ENCODE measurements at regions not wholly inside any gene's neighbourhood (a gene's known extent, or its start where the extent isn't known, plus 50 kb on each side); places are given as distances from the start of the nearest gene placed in this dataset.

DNA sequence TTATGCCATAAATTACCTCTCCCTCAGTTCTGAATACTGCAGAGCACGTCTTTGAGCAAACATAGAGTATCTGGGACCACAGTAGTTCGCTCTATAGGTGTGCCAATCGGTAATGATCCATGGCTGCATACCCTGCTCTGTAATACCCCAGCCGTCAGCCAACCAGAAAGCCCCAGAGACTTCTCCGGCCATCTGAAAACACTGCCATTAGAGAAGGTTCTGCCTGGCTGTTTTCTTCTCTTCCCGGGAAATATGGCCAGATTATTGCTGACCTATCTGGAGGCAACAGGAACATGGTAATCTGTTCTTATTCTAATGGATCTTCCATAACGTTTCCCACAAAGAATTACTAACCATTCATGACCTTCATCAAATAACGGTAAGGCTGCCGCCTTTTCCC is 139.9 kb downstream of the RPS12 start:
- Histone ChIP-seq H3K27me3 (replicated peaks in 1 of 4; ENCODE audit: control extremely low read depth in 1 of 4, control insufficient read depth in 3 of 4, insufficient read depth in 4 of 4, low read length in 3 of 4) (peaks cover 0 to 15% (median 0%) of the 10 kb centered on the region in 4 experiments), H3K4me3 (ENCODE audit: control extremely low read depth in 1 of 5, extremely low read depth in 1 of 5, insufficient read depth in 1 of 5, low read depth in 2 of 5, low read length in 4 of 5) (no peak overlapping the region), H3K9me3 (ENCODE audit: control extremely low read depth in 1 of 3, control insufficient read depth in 2 of 3, insufficient read depth in 1 of 3, low read length in 2 of 3) (no peaks in the 10 kb centered on the region), H3K9ac (ENCODE audit: low read length) (no peak overlapping the region), H3K4me1 (ENCODE audit: control insufficient read depth in 2 of 2, insufficient read depth in 2 of 2, low read length in 2 of 2) (no peaks in the 10 kb centered on the region), H3K4me2 (replicated peaks; ENCODE audit: low read depth, low read length, poor library complexity, severe bottlenecking) (no peak overlapping the region), H4K20me1 (ENCODE audit: control insufficient read depth, insufficient read depth, low read length, poor library complexity, severe bottlenecking) (no peaks in the 10 kb centered on the region), H2AFZ (ENCODE audit: insufficient read depth, low read depth, low read length, poor library complexity, severe bottlenecking) (no peak overlapping the region), H3K27ac (ENCODE audit: low read length in 2 of 2) (no peak overlapping the region), H3K79me2 (ENCODE audit: control insufficient read depth, insufficient read depth, low read length) (no peaks in the 10 kb centered on the region), H3K36me3 (replicated peaks in 1 of 2; ENCODE audit: control extremely low read depth in 1 of 2, control insufficient read depth in 1 of 2, extremely low read depth in 1 of 2, insufficient read depth in 2 of 2, low read length in 1 of 2) (no peaks in the 10 kb centered on the region)
- H3K9me3 Mint-ChIP-seq (ENCODE audit: insufficient read depth), result no peaks in the 10 kb centered on the region
- ChIA-PET CTCF (no interaction called here), POLR2A (no interaction called here)
- WGBS (ENCODE audit: insufficient coverage), result 78% methylated on average over 6 of the region's 9 CpGs
- TF ChIP-seq, protein P1, sequence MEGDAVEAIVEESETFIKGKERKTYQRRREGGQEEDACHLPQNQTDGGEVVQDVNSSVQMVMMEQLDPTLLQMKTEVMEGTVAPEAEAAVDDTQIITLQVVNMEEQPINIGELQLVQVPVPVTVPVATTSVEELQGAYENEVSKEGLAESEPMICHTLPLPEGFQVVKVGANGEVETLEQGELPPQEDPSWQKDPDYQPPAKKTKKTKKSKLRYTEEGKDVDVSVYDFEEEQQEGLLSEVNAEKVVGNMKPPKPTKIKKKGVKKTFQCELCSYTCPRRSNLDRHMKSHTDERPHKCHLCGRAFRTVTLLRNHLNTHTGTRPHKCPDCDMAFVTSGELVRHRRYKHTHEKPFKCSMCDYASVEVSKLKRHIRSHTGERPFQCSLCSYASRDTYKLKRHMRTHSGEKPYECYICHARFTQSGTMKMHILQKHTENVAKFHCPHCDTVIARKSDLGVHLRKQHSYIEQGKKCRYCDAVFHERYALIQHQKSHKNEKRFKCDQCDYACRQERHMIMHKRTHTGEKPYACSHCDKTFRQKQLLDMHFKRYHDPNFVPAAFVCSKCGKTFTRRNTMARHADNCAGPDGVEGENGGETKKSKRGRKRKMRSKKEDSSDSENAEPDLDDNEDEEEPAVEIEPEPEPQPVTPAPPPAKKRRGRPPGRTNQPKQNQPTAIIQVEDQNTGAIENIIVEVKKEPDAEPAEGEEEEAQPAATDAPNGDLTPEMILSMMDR (IDR thresholded peaks at IDR 0.05), result no peak
- no peak for TF ChIP-seq EZH2 (IDR thresholded peaks at IDR 0.05; ENCODE audit: borderline replicate concordance, insufficient read depth, low read depth, low read length, poor library complexity, severe bottlenecking)
- H3K4me1 Mint-ChIP-seq, result no peaks in the 10 kb centered on the region
- H3K4me3 Mint-ChIP-seq, result no peak overlapping the region
- no peak for DNase-seq
- no peak overlapping the region for H3K27ac Mint-ChIP-seq
- ATAC-seq (ENCODE audit: low read depth), result no peak
- peaks cover 42% of the 10 kb centered on the region for H3K27me3 Mint-ChIP-seq
- intact Hi-C loops (cut with micrococcal nuclease), result no loop called here

- no peak overlapping the region for H3K4me2 ChIP-seq (replicated peaks; ENCODE audit: low read depth, low read length, poor library complexity, severe bottlenecking)
- no peak for ATAC-seq (ENCODE audit: low read depth)
- H3K36me3 ChIP-seq (replicated peaks in 1 of 2; ENCODE audit: control extremely low read depth in 1 of 2, control insufficient read depth in 1 of 2, extremely low read depth in 1 of 2, insufficient read depth in 2 of 2, low read length in 1 of 2), result no peaks in the 10 kb centered on the region
- no peak for DNase-seq
- Mint-ChIP-seq H3K4me3 (no peak overlapping the region), H3K4me1 (no peaks in the 10 kb centered on the region), H3K9me3 (ENCODE audit: insufficient read depth) (no peaks in the 10 kb centered on the region), H3K27ac (no peak overlapping the region), H3K27me3 (peaks cover 43% of the 10 kb centered on the region)
- H3K9me3 ChIP-seq (ENCODE audit: control extremely low read depth in 1 of 3, control insufficient read depth in 2 of 3, insufficient read depth in 1 of 3, low read length in 2 of 3), result no peaks in the 10 kb centered on the region
- ChIA-PET CTCF (no interaction called here), POLR2A (no interaction called here)
- intact Hi-C loops (cut with micrococcal nuclease), result no loop called here
- TF ChIP-seq, protein P1 (IDR thresholded peaks at IDR 0.05), result no peak
- no peak for TF ChIP-seq EZH2 (IDR thresholded peaks at IDR 0.05; ENCODE audit: borderline replicate concordance, insufficient read depth, low read depth, low read length, poor library complexity, severe bottlenecking)
- no peak overlapping the region for H2AFZ ChIP-seq (ENCODE audit: insufficient read depth, low read depth, low read length, poor library complexity, severe bottlenecking)
- H3K79me2 ChIP-seq (ENCODE audit: control insufficient read depth, insufficient read depth, low read length), result no peaks in the 10 kb centered on the region
- H4K20me1 ChIP-seq (ENCODE audit: control insufficient read depth, insufficient read depth, low read length, poor library complexity, severe bottlenecking), result no peaks in the 10 kb centered on the region
- WGBS (ENCODE audit: insufficient coverage), result no CpG with 5 or more reads among the region's 5 CpGs
- H3K9ac ChIP-seq (ENCODE audit: low read length), result no peak overlapping the region
- H3K4me1 ChIP-seq (ENCODE audit: control insufficient read depth in 2 of 2, insufficient read depth in 2 of 2, low read length in 2 of 2), result no peaks in the 10 kb centered on the region
- H3K4me3 ChIP-seq (ENCODE audit: control extremely low read depth in 1 of 5, extremely low read depth in 1 of 5, insufficient read depth in 1 of 5, low read depth in 2 of 5, low read length in 4 of 5), result no peak overlapping the region
- peaks cover 0 to 15% (median 0%) of the 10 kb centered on the region in 4 experiments for H3K27me3 ChIP-seq (replicated peaks in 1 of 4; ENCODE audit: control extremely low read depth in 1 of 4, control insufficient read depth in 3 of 4, insufficient read depth in 4 of 4, low read length in 3 of 4)
- no peak overlapping the region for H3K27ac ChIP-seq (ENCODE audit: low read length in 2 of 2)
Observed at GRCh38 chr6:132954936-132955335, 140.6 kb downstream of the RPS12 start.
